Esophagus mucosa (tissue), 1 donor: ENCODE measurements at regions not wholly inside any gene's neighbourhood (a gene's known extent, or its start where the extent isn't known, plus 50 kb on each side); places are given as distances from the start of the nearest gene placed in this dataset.

ENCODE experiments used
- ATAC-seq: fragments of 200-7000 bp; cut with Tn5 transposase; one replicate; pipeline ENCODE4 v1.9.1; 2020
- donor health status: DM: yes; HTN: yes; CAD: no.

DNA sequence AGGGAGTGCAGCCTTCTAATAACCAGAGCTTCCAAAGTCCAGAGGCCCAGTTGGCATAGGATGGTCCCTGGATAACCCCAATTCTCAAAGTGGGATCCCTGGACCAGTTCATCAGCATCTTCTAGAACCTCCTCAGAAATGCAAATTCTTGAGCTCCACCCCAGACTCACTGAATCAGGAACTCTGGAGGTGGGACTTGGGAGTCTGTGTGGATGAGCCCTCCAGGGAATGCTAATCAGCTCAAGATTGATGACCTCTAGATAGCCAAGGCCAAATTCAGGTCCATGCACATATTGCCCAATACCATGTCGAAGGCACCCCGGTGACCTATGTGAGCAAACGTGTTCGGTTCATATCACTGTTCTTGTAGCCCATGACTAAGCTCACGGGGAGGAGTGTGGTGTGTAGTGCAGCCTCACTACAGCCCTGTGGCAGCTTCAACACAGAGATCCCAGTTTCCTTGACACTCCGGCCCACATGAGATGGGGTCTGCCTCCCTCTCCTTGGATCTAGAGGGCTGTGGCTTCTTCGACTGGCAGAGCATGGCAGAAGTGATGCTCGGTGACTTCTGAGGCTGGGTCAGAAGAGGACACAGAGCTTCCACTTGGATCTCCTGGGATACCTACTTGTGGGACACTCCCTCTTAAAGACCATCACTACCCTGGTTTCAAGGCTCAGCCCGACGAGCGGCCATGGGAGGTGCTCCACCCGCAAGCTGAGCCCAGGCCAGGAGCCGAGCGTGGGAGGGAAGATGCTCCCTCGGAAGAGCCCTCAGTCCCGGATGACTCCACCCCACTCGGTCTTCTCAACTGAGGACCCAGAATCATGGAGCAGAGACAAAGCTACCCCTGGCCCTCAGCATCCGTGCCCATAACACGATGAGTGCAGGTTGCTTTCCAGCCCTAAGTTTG, 151.1 kb upstream of the CST7 start:
- ATAC-seq: no peak

DNA sequence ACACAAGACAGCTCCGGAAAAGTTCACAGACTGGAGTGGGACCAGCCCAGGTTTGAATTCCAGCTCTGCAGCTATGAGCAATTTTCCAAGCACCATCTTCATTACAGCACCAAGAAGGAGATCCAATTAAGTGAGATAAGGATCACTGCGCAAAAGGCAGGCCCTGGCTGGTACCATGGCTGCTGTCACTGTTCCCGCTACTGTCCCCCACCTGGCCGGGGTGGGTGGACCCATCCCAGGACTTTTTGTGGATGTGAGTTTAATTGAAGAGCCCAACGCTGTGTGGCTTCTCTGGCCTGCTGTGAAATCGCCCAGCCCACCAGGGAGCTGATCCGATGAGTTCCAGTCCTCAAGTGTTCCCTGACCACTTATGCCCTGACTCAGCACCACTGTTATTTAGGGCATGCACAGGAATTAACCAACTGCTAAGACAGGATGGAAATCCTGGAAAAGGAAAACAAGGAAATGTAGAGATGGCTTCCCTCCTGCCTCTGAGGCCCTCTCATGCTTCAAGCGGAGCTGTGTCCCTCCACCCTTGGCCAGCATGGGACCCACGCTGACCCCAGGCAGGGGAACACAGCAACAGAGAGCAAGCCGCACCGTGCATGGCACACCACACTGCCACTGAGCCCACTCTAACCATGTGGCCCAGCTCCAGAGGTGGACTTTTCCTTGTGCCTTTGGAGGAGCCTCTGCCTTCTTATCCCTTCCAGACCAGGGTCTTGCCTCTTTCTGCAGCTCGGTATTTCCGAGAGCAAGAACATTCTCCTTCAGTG, 150.0 kb upstream of the CST7 start:
- no peak for ATAC-seq

DNA sequence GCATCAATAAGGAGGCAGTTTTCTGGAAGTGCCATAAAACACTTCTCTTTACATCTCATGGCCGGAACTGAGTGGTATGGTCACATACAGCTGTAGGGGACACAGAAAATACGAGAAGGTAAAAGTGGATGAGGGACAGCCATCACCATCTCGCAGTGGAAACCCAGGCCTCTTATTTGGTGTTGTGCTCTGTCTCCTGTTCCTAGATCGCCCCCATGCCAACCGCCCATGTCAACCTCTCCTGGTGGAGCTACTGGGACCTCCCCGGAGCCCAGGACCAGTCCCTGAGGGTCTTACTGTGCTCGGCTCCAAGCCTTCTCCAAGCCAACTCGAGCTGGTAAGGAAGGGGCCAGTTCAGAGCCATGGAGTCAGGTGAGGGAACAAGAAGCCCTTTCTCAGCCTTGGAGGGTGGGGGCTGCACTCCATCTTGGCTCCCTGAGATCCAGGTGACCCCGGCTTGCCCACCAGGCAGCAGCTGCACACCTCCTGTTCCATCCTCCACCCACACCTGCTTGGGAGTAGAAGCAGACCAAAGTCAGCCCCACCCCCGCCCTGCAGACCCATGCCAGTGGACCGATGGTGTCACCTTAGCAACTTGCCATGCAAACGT, 149.0 kb upstream of the CST7 start:
- ATAC-seq: no peak

DNA sequence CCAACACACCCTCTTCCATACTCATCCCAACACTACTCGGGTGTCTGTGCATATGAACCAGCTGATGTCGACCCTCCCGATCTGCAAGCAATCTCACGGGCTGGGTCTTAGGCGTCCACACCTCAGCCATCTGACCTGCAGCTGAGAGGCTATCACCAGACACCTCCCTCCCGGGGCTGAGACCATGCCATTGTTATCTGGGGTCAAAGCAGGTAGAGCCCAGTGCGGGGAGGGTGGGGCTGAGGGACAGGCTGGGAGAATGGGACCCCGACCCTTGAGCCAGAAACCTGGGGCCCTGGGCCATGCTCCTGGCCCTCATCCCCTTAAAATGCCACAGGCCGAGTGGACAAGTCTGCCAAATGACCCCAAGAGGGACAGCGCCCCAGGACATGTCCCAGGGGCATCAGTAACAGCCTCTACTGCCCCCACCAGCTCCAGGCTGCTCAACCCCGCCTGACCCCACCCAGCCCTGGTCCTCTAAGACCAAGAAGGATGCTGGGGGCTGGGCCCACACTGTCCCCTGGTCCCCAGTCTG, 146.7 kb upstream of the CST7 start:
- no peak for ATAC-seq

GRCh38 chr20:24804481-24805206, 144.4 kb upstream of the CST7 start:
- ATAC-seq: no peak

GRCh38 chr20:24805456-24806238, 143.4 kb upstream of the CST7 start:
- ATAC-seq: no peak

DNA sequence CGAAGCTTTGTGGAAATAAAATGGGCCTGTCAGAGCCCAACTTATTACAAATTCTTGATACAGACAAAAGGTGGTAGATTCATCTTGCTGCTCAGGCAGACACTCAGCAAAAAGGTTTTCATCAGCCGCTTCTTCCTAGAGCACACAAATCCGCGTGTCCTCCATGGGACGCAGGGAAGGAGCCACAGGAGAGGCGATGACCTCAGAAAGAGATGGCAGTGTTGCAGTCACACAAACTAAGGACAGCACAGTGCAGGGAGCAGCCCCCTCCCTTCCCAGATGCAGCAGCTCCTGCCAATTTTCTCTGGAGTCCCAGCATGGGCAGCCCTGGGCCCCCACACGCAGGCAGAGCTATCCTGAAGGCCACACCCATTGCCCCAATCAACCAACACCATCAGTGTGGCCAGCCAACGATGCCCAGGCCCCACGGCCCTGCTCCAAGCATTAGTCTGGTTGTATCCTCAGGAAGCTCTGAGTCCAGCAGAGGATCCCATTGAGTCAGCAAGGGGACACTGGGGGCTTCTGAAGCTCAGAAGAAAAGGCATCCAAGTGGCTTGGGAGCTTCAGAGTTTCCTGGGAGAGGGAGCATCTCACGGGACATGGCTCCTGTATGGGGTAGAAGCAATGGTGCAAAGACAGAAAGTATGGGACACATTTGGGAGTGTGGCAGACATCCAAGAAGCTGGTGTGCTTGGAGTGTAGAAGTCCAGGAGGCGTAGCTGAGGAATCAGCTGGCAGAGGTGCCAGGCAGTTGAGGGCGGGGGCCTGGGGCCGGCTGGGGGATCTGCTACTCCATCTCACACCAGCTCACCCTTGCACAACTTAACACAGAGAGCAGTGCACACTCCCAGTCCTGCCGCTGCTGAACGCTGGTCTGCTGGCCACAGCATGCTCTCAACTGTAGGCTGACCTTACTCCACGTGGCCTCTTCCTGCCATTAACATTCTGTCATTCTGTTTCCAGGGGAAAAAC, 142.1 kb upstream of the CST7 start:
- ATAC-seq: no peak

DNA sequence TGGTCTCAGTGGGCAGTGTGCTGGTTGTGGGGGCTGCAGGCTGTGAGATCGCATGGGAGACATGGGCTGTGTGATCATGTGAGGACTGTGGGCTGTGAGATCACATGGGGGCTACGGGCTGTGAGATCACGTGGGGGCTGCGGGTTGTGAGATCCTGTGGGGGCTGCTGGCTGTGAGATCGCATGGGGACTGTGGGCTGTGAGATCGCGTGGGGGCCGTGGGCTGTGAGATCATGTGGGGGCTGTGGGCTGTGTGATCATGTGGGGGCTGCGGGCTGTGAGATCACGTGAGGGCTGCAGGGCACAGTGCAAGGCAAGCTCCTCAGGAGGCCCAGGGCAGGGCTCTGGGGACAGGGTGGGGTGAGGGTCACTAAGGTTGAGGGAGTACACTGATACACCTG, 140.5 kb upstream of the CST7 start:
- no peak for ATAC-seq

DNA sequence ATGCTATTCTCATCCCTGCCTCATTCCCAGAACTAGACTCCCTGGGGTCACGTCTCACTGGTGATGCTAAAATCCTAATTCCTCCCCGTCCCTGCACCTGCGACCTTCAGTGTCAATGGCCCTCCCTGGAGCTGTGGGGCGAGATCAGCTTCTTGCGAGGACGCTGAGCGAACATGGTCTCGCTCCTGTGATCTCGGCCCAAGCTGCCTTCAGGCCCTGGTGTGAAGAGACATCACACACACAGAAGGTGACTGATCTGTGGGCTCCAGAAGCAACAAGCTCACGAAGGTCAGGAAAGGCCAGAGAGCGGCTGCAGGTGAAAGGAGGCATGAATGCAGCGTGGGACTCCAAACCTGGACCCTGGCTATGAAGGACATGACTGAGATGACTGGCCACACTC, 139.5 kb upstream of the CST7 start:
- no peak for ATAC-seq

DNA sequence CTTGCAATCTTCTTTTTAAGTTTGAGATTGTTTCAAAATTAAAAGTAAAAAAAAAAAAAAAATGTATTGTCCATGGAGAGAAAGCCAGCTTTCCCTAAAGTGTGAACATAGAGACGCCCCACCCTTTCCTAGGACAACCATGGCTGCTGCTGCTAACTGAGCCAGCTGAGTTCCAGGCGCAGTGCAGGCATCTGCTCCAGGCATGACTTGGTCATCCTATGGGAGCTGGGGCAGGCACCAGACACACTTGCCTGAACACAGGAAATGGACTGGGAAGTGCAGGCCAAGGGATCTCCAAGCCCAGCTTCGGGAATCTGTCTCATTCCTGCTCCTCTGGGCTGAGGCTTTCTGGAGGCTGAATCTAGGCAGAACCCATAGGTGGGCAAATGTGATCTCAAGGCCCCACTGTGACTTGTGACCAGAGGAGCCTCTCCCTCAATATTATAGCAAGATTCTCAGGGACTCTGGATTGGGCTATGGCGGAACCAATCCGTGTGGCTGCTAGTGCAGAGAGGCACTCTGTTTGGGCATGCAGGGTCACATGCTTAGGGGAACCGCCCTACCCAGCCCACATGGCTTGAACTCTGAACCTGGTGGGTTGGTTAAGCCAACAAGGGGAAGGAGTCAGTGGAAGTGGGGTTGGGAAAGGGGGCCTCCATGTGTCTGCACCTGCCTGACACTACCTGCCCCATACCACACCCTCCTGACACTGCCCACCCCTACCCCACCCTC, 138.2 kb upstream of the CST7 start:
- no peak for ATAC-seq

DNA sequence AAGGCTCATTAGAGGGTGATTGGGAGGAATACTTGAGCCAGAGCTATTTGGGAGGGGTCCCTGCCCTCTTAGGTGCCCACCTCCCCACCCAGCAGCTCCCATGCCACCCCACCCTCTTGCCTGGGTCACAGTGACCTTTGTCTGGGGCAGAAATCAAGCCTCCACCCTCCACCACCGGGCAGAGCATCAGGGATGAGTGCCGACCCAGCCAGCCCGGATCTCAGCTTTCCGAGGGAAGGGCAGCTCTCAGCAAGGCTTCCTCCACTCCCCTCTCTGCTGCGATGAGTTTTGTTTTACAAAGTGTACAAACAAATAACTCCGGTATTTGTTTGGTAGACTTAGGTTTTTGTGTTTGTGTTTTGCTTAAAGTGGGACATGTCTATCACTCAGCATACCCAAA, 136.7 kb upstream of the CST7 start:
- ATAC-seq: no peak

GRCh38 chr20:24813080-24813479, 136.0 kb upstream of the CST7 start:
- ATAC-seq: no peak

GRCh38 chr20:24813496-24813895, 135.6 kb upstream of the CST7 start:
- ATAC-seq: no peak

DNA sequence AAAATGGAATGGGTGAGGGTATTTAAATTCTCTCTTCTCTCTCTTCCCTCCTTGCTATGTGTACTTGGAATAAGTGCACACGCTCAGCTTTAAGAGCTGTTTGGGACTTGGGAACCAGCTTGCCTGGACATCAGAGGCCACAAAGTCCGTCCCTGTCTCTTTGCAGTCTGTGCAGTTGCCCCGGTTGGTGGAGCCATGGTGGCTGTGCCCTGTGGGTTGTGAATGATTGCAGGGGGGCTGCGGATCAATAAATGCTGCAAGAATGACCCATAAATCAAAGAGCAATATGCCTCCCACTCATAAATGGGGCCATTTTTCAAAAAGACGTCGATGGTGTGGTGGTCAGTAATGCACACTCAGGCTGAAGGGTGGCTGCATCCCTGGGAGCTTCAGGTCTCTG, 135.1 kb upstream of the CST7 start:
- no peak for ATAC-seq

DNA sequence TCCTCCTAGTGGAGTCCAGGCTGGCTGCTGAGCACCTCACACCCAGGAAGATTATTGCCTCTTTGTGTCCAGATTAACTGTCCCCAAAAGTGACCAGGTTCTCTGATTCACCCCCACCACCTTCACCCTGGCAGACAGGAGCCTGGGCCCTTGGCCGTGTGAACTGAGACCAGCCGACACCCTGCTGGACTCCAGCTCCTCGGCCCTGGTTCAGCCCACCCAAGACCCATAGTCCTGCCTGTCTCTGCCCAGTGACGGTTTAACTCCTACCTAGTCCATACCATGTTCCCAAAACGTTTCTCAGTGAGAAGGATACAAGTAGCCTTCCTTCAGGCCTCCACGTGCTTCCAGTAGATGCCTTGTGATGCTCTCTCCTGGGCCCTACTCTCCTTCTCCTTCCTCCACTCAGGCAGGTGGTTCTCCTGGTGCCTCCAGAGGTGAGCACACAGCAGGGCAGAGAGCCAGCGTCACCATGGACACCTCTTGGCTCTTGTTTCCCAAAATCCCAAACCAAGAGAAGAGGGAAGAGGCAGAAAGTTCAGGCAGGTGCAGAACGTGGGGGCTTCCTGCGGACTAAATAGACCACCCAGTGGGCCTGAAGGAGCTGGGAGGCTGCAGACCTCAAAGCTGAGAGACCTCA, 134.4 kb upstream of the CST7 start:
- ATAC-seq: no peak

GRCh38 chr20:24815196-24815815, 133.8 kb upstream of the CST7 start:
- ATAC-seq: no peak

DNA sequence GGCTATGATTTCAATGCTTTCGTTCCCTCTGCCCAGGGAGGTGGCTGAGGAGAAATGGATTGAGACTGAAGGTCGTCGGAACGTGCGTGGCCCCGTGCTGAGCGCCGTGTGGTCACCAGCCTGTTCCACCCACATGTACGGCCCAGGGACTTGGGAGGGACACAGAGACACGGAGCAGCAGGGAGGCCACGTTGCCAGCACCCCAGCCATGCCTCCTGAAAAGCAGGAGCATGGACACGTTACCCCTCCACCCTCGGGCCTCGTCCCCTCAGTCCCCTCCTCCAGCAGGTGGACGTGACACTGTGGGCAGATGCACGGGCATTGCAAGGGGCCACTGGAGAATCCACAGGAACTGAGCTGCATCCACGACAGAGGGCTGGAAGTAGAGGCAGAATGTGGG, 133.1 kb upstream of the CST7 start:
- ATAC-seq: no peak

DNA sequence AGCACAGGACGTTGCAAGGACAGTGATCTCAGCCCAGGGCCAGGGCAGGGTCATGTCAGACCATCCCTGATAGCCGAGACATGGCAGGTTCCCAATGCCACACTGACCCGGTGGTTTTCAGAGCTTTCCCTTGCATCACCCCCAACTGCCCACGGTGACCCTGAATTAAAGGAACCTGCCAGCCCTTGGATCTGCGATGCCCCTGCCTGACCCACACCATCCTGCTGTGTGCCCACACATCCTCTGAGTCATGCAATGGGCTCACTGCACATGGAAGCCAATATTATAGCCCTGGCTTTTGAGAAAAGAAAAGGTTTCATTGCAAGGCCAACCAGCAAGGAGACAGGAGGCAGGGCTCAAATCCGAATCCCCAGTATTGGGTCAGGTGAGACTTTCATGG, 132.6 kb upstream of the CST7 start:
- no peak for ATAC-seq

- ATAC-seq: no peak
Measured at GRCh38 chr20:24816907-24817306, 132.2 kb upstream of the CST7 start.
